Neuronal stem cell (in vitro differentiated cells): ENCODE measurements at regions not wholly inside any gene's neighbourhood (a gene's known extent, or its start where the extent isn't known, plus 50 kb on each side); places are given as distances from the start of the nearest gene placed in this dataset.
A peak's percentile ranks its signal among the peaks of the same experiment; 100 is the strongest.

Experiments used
- DNase-seq: peaks from one replicate; pipeline ENCODE4 v3.0.0-alpha.2; 2013; ENCODE audit warnings: low spot score
- H2AFZ ChIP-seq: one replicate; pipeline ENCODE4 v1.6.1; 2013; ENCODE audit warnings: mild to moderate bottlenecking, low read length, inconsistent platforms
- H2AK5ac ChIP-seq: 2 replicates; pipeline ENCODE4 v1.6.1; 2013; ENCODE audit warnings: low read depth, mild to moderate bottlenecking, inconsistent platforms, low read length, moderate library complexity, mixed read lengths
- H2BK120ac ChIP-seq: 2 replicates; pipeline ENCODE4 v1.6.1; 2013; ENCODE audit warnings: low read depth, mild to moderate bottlenecking, inconsistent platforms, low read length, moderate library complexity, mixed read lengths
- H2BK12ac ChIP-seq: one replicate; pipeline ENCODE4 v1.6.1; 2013; ENCODE audit warnings: low read length, inconsistent platforms
- H2BK15ac ChIP-seq: 2 replicates; pipeline ENCODE4 v1.6.1; 2013; ENCODE audit warnings: mild to moderate bottlenecking, low read length, inconsistent platforms, mixed read lengths
- H2BK5ac ChIP-seq: one replicate; pipeline ENCODE4 v1.6.1; 2013; ENCODE audit warnings: inconsistent platforms, mild to moderate bottlenecking, low read length, moderate library complexity
- H3K14ac ChIP-seq: one replicate; pipeline ENCODE4 v1.6.1; 2013; ENCODE audit warnings: low read length, inconsistent platforms
- H3K18ac ChIP-seq: 2 replicates; pipeline ENCODE4 v1.6.1; 2013; ENCODE audit warnings: low read length, inconsistent platforms
- H3K23ac ChIP-seq: 2 replicates; pipeline ENCODE4 v1.6.1; 2013; ENCODE audit warnings: low read depth, mild to moderate bottlenecking, mixed read lengths, low read length, inconsistent platforms; ENCODE audit not compliant: poor library complexity
- H3K27ac ChIP-seq: replicated peaks from 3 replicates; pipeline ENCODE4 v1.5.1; 2013; ENCODE audit warnings: low read length, inconsistent platforms
- H3K27me3 ChIP-seq, 3 experiments: 2 replicates each; pipeline ENCODE4 v1.6.1; 2013; ENCODE audit warnings: low read length in 3 of 3, mild to moderate bottlenecking in 2 of 3, inconsistent platforms in 1 of 3, low read depth in 1 of 3, mixed read lengths in 1 of 3, moderate library complexity in 1 of 3; ENCODE audit not compliant: control insufficient read depth in 3 of 3, insufficient read depth in 3 of 3
- H3K36me3 ChIP-seq, 2 donors: replicated peaks in 1 of 2; 2 replicates each; pipeline ENCODE4 v1.6.1; 2013; ENCODE audit warnings: low read length in 2 of 2; ENCODE audit not compliant: control insufficient read depth in 2 of 2, insufficient read depth in 2 of 2
- H3K4ac ChIP-seq: 2 replicates; pipeline ENCODE4 v1.6.1; 2013; ENCODE audit warnings: inconsistent platforms, mild to moderate bottlenecking, low read length, moderate library complexity
- H3K4me1 ChIP-seq, 2 donors: 1 replicate in 1 of 2; 2 replicates in 1 of 2; pipeline ENCODE4 v1.6.1; 2013; ENCODE audit warnings: low read length in 2 of 2, low read depth in 1 of 2; ENCODE audit not compliant: control insufficient read depth in 2 of 2, insufficient read depth in 1 of 2
- H3K4me2 ChIP-seq: one replicate; pipeline ENCODE4 v1.6.1; 2013; ENCODE audit warnings: mild to moderate bottlenecking, low read length, inconsistent platforms; ENCODE audit not compliant: insufficient read depth, poor library complexity, severe bottlenecking
- H3K4me3 ChIP-seq, 2 donors: 2 replicates each; pipeline ENCODE4 v1.5.1; 2013; ENCODE audit warnings: low read length in 2 of 2, mild to moderate bottlenecking in 2 of 2, inconsistent platforms in 1 of 2, moderate library complexity in 1 of 2
- H3K79me1 ChIP-seq: one replicate; pipeline ENCODE4 v1.6.1; 2013; ENCODE audit warnings: low read depth, mild to moderate bottlenecking, inconsistent platforms, low read length, moderate library complexity
- H3K9ac ChIP-seq: one replicate; pipeline ENCODE4 v1.6.1; 2013; ENCODE audit warnings: mild to moderate bottlenecking, low read depth, low read length, inconsistent platforms; ENCODE audit not compliant: poor library complexity
- H3K9me3 ChIP-seq, 2 donors: replicated peaks in 1 of 2; 2 replicates each; pipeline versions ENCODE3 to v1.6.1; 2013; ENCODE audit warnings: low read length in 2 of 2, mild to moderate bottlenecking in 2 of 2, inconsistent platforms in 1 of 2, low read depth in 1 of 2, mixed read lengths in 1 of 2, moderate library complexity in 1 of 2; ENCODE audit not compliant: control insufficient read depth in 2 of 2, insufficient read depth in 1 of 2
- H4K8ac ChIP-seq: one replicate; pipeline ENCODE4 v1.6.1; 2013; ENCODE audit warnings: low read depth, mild to moderate bottlenecking, inconsistent platforms, low read length, moderate library complexity
- H4K91ac ChIP-seq: one replicate; pipeline ENCODE4 v1.6.1; 2013; ENCODE audit warnings: low read length, low read depth, mild to moderate bottlenecking, inconsistent platforms; ENCODE audit not compliant: poor library complexity
- WGBS, 2 donors: extraction: QIAGEN DNeasy Blood & Tissue Kit; methylation state at CpG; one replicate each; pipeline ENCODE4 v1.1.7; 2013; ENCODE audit warnings: missing lambda C conversion rate in 2 of 2, mixed read lengths in 1 of 2; ENCODE audit not compliant: insufficient read length in 2 of 2, insufficient replicate concordance in 1 of 2; ENCODE audit errors: extremely low coverage in 2 of 2; 5-methylcytosine and 5-hydroxymethylcytosine counted together

GRCh38 chr1:193649587-193649986, 463.2 kb upstream of the B3GALT2 start:
- no peak overlapping the region for H4K8ac ChIP-seq
- no peaks in the 10 kb centered on the region for H3K27me3 ChIP-seq
- H3K36me3 ChIP-seq, result no peaks in the 10 kb centered on the region
- H3K27ac ChIP-seq, result no peak overlapping the region
- H3K9me3 ChIP-seq, result peaks cover 2 to 3% of the 10 kb centered on the region in 2 donors
- H2BK15ac ChIP-seq, result no peak overlapping the region
- no peak overlapping the region for H3K18ac ChIP-seq
- H3K23ac ChIP-seq, result no peak overlapping the region
- no peak overlapping the region for H2AK5ac ChIP-seq
- H3K4me3 ChIP-seq, result no peak overlapping the region
- no peak overlapping the region for H3K4me2 ChIP-seq
- H2BK120ac ChIP-seq, result no peak overlapping the region
- H3K79me1 ChIP-seq, result no peaks in the 10 kb centered on the region
- no CpG with 5 or more reads among the region's 3 CpGs for WGBS, 2 donors
- no peak overlapping the region for H3K14ac ChIP-seq
- no peak overlapping the region for H2AFZ ChIP-seq
- H2BK12ac ChIP-seq, result no peak overlapping the region
- H2BK5ac ChIP-seq, result no peak overlapping the region
- no peak overlapping the region for H3K4ac ChIP-seq
- no peaks in the 10 kb centered on the region for H3K4me1 ChIP-seq
- H4K91ac ChIP-seq, result no peak overlapping the region
- no peak for DNase-seq
- no peak overlapping the region for H3K9ac ChIP-seq

- Histone ChIP-seq H3K9me3 (no peaks in the 10 kb centered on the region), H3K4ac (no peak overlapping the region), H3K4me2 (no peak overlapping the region), H3K36me3 (no peaks in the 10 kb centered on the region), H4K91ac (no peak overlapping the region), H3K27me3 (no peaks in the 10 kb centered on the region), H2AFZ (peak overlapping the region; percentile 64), H2BK5ac (no peak overlapping the region), H3K79me1 (no peaks in the 10 kb centered on the region), H3K4me1 (no peaks in the 10 kb centered on the region), H2BK12ac (no peak overlapping the region), H3K14ac (no peak overlapping the region), H3K27ac (no peak overlapping the region), H4K8ac (no peak overlapping the region), H3K23ac (no peak overlapping the region), H3K9ac (no peak overlapping the region), H3K4me3 (no peak overlapping the region), H3K18ac (no peak overlapping the region), H2BK120ac (no peak overlapping the region), H2BK15ac (no peak overlapping the region), H2AK5ac (no peak overlapping the region)
- DNase-seq, result no peak
- no CpG with 5 or more reads among the region's 1 CpG for WGBS, 2 donors
Measured at GRCh38 chr1:193634876-193635275, 448.5 kb upstream of the B3GALT2 start.

GRCh38 chr1:193634470-193634869, 448.1 kb upstream of the B3GALT2 start:
- Histone ChIP-seq H2BK12ac (no peak overlapping the region), H3K18ac (no peak overlapping the region), H2BK5ac (no peak overlapping the region), H3K4me2 (no peak overlapping the region), H3K27me3 (no peaks in the 10 kb centered on the region), H3K4me3 (no peak overlapping the region), H3K9ac (no peak overlapping the region), H2BK120ac (no peak overlapping the region), H3K23ac (no peak overlapping the region), H3K14ac (no peak overlapping the region), H3K36me3 (no peaks in the 10 kb centered on the region), H2AK5ac (no peak overlapping the region), H3K27ac (no peak overlapping the region), H3K4me1 (peaks cover under 1 to 3% of the 10 kb centered on the region in 2 donors), H4K8ac (no peak overlapping the region), H2BK15ac (no peak overlapping the region), H3K4ac (no peak overlapping the region), H4K91ac (no peak overlapping the region), H3K9me3 (no peaks in the 10 kb centered on the region), H3K79me1 (no peaks in the 10 kb centered on the region), H2AFZ (peak overlapping the region; percentile 64)
- DNase-seq, result no peak
- WGBS, 2 donors, result no CpG with 5 or more reads among the region's 2 CpGs

- H4K91ac ChIP-seq, result no peak overlapping the region
- no peak for DNase-seq
- no CpG with 5 or more reads among the region's 2 CpGs for WGBS, 2 donors
Measured at GRCh38 chr1:193633991-193634390, 447.6 kb upstream of the B3GALT2 start.

More at GRCh38 chr1:193633991-193634390, 447.6 kb upstream of the B3GALT2 start:
- Histone ChIP-seq H3K4me3 (no peak overlapping the region), H3K36me3 (no peaks in the 10 kb centered on the region), H2BK15ac (no peak overlapping the region), H2AK5ac (no peak overlapping the region), H3K27me3 (no peaks in the 10 kb centered on the region), H2AFZ (peak overlapping the region; percentile 64), H3K79me1 (no peaks in the 10 kb centered on the region), H3K23ac (no peak overlapping the region), H3K18ac (no peak overlapping the region), H3K14ac (no peak overlapping the region), H3K27ac (no peak overlapping the region), H3K4me2 (no peak overlapping the region), H3K9ac (no peak overlapping the region), H2BK120ac (no peak overlapping the region), H3K4ac (no peak overlapping the region), H3K4me1 (peaks cover 3 to 4% of the 10 kb centered on the region in 2 donors), H3K9me3 (no peaks in the 10 kb centered on the region), H2BK5ac (no peak overlapping the region), H2BK12ac (no peak overlapping the region), H4K8ac (no peak overlapping the region)
